AG09319 (cell line): ENCODE measurements at regions not wholly inside any gene's neighbourhood (a gene's known extent, or its start where the extent isn't known, plus 50 kb on each side); places are given as distances from the start of the nearest gene placed in this dataset.

Experiments used
- DNase-seq: peaks from one replicate; pipeline ENCODE4 v3.0.0-alpha.2; 2010; ENCODE audit warnings: low read depth; ENCODE audit errors: extremely low read depth
- CTCF ChIP-seq: IDR thresholded peaks from 2 replicates; pipeline ENCODE4 v1.5.1; 2011; ENCODE audit warnings: low read depth, mild to moderate bottlenecking, inconsistent platforms, low read length, moderate library complexity

DNA sequence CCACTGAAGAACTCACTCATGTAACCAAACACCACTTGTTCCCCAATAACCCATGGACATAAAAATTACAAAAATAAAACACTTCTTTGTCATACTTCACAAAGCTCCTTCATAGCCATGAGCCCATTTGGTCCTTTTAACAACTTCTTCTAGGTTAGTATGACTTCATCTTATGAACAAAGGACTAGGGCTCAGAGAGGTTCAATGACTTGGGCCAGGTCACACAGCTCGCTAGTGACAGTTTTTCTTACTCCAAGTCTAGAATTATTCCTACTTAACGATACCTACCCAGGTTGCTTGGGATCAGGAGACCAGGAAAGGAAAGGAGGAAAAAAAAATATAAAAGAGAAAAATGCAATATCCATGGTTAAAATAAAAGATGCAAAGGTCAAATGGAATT, 353.4 kb downstream of the SOX9 start:
- no peak for TF ChIP-seq CTCF
- DNase-seq: no peak

- no peak for DNase-seq
Measured at GRCh38 chr17:72474719-72475477, 354.1 kb downstream of the SOX9 start.

GRCh38 chr17:72476134-72476533, 355.3 kb downstream of the SOX9 start:
- no peak for DNase-seq
- no peak for TF ChIP-seq CTCF

More at GRCh38 chr17:72474719-72475477, 354.1 kb downstream of the SOX9 start:
- no peak for TF ChIP-seq CTCF

GRCh38 chr17:72476575-72476986, 355.8 kb downstream of the SOX9 start:
- DNase-seq: no peak
- no peak for TF ChIP-seq CTCF

DNA sequence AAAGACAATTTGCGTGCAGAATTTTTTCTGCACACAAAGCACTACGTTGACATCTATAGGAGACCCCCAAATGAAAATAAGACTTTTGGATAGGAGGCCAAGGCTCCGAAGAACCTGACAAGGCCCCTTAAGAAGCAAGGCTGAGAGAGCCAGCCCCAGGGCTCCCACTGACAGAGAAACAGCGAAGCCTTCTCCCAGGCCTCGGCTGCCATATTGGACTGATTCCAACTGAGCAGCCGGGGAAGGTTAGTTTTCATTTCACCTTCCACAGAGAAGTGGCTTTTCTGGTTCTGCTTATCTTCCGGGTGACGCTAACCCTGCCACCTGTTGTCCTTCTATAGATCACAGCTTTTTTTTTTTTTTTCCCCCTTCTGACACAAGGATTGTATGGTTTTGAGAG, 356.7 kb downstream of the SOX9 start:
- no peak for DNase-seq

DNA sequence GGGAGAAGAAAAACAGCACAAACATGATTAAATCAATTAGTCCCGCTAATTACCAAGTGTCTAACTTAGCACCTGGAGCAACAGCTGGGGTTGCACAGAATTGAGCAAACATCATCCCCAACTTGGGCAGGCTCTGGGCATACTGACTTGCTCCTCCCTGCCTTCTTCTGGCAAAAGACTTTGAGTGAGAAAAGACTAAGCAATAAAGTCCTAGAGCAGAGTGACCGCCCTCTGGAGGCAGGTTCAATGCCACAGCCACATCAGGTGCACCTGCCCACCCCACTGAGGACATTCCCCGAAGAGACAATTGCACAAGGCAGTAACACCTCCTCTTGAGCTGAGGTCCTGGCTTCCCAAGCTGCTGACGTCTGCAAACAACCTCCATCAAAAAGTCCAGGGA, 358.3 kb downstream of the SOX9 start:
- TF ChIP-seq CTCF: no peak
- no peak for DNase-seq

More for the DNA sequence above, 356.7 kb downstream of the SOX9 start:
- TF ChIP-seq CTCF: no peak

DNA sequence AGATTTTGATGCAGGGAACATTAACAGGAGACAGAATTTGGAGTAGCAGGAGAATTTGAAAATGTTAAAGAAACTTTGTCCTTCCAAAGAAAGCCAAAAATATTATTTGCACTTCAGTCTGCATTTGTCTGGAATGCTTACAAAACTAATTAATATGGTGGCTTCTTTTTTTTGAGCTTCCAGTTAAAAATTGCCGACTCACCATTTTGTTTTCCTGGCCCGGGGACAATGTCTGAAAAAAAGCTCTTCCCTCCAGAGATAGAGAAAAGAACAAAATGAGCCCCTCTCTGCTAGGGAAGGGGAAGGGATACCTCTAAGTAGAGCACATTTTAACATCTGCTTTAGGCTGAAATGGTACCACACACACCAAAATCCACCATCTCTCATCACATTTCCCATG, 360.8 kb downstream of the SOX9 start:
- no peak for DNase-seq
- TF ChIP-seq CTCF: no peak
